ENCODE measurements at regions not wholly inside any gene's neighbourhood (a gene's known extent, or its start where the extent isn't known, plus 50 kb on each side); places are given as distances from the start of the nearest gene placed in this dataset.

DNA sequence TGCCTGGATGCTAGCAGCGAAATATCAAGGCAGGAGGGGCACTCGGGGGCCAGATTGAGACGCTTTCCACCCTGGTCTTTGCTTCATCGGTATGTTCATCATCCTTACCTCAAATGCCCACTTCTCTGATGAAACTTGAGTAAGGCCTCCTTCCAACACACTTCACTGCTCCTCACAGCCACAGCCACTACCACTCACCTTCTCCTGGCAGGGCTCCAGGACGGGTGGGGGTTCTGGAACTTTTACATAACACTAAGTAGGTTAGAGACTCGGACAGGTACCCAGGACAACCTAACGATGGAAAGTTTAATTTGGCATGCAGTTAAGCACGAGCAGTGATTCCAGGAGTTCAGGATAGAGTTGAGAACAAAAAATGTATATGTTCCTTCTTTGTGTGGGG is 73.9 kb upstream of the SPAG17 start:
- no peak overlapping the region for H3K4me3 ChIP-seq (ENCODE audit: low read length)
- no peaks in the 10 kb centered on the region for H3K79me2 ChIP-seq (ENCODE audit: low read length)
- H3K9ac ChIP-seq (ENCODE audit: low read length) = no peak overlapping the region
- no peak overlapping the region for H3K27ac ChIP-seq (ENCODE audit: low read length)
- no peak overlapping the region for H2AFZ ChIP-seq (ENCODE audit: low read length)
- H3K4me1 ChIP-seq (ENCODE audit: low read length) = no peaks in the 10 kb centered on the region
- no peaks in the 10 kb centered on the region for H3K9me2 ChIP-seq (replicated peaks; ENCODE audit: insufficient read depth, low read length)
- H3K36me3 ChIP-seq (ENCODE audit: insufficient read depth, low read length) = no peaks in the 10 kb centered on the region
- no peak overlapping the region for H3K4me2 ChIP-seq (ENCODE audit: low read depth, low read length, poor library complexity, severe bottlenecking)
- no peaks in the 10 kb centered on the region for H3K27me3 ChIP-seq (ENCODE audit: low read length)
- H3K9me3 ChIP-seq (ENCODE audit: low read length) = no peaks in the 10 kb centered on the region
- DNase-seq = no peak
- no peaks in the 10 kb centered on the region for H4K20me1 ChIP-seq (ENCODE audit: insufficient read depth, low read depth, low read length)

DNA sequence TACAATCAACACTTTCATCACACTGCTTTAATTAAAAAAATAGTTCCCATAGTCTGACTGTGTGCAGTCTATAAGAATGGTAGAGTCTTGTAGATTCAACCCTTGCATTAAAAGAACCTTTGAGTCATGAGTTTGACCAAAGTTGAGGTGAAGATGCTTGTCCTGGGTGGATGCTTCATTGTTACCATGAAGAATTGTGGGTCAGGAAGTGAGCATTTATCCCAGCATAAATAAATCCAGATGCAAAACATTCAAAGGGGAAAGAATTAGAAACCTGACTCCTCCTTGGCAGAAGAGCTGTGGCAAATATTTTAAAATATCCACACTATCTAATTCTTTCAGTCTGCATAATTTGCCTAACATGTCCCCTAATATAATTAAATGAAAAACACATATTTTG is 72.9 kb upstream of the SPAG17 start:
- Histone ChIP-seq H3K9me3 (ENCODE audit: low read length) (no peaks in the 10 kb centered on the region), H3K4me3 (ENCODE audit: low read length) (no peak overlapping the region), H3K27me3 (ENCODE audit: low read length) (no peaks in the 10 kb centered on the region), H2AFZ (ENCODE audit: low read length) (no peak overlapping the region), H3K36me3 (ENCODE audit: insufficient read depth, low read length) (no peaks in the 10 kb centered on the region), H3K4me1 (ENCODE audit: low read length) (no peaks in the 10 kb centered on the region), H3K79me2 (ENCODE audit: low read length) (no peaks in the 10 kb centered on the region), H3K4me2 (ENCODE audit: low read depth, low read length, poor library complexity, severe bottlenecking) (no peak overlapping the region), H3K27ac (ENCODE audit: low read length) (no peak overlapping the region), H4K20me1 (ENCODE audit: insufficient read depth, low read depth, low read length) (no peaks in the 10 kb centered on the region), H3K9ac (ENCODE audit: low read length) (no peak overlapping the region), H3K9me2 (replicated peaks; ENCODE audit: insufficient read depth, low read length) (no peaks in the 10 kb centered on the region)
- DNase-seq = no peak

GRCh38 chr1:118254491-118255425 is 69.7 kb upstream of the SPAG17 start:
- Histone ChIP-seq H2AFZ (ENCODE audit: low read length) (no peak overlapping the region), H3K4me1 (ENCODE audit: low read length) (no peaks in the 10 kb centered on the region), H3K36me3 (ENCODE audit: insufficient read depth, low read length) (no peaks in the 10 kb centered on the region), H3K9me3 (ENCODE audit: low read length) (no peaks in the 10 kb centered on the region), H3K27ac (ENCODE audit: low read length) (no peak overlapping the region), H3K4me3 (ENCODE audit: low read length) (no peak overlapping the region), H3K27me3 (ENCODE audit: low read length) (no peaks in the 10 kb centered on the region), H3K9me2 (replicated peaks; ENCODE audit: insufficient read depth, low read length) (no peaks in the 10 kb centered on the region), H3K4me2 (ENCODE audit: low read depth, low read length, poor library complexity, severe bottlenecking) (no peak overlapping the region), H3K79me2 (ENCODE audit: low read length) (no peaks in the 10 kb centered on the region), H4K20me1 (ENCODE audit: insufficient read depth, low read depth, low read length) (no peaks in the 10 kb centered on the region), H3K9ac (ENCODE audit: low read length) (no peak overlapping the region)
- no peak for DNase-seq

GRCh38 chr1:118254001-118254400 is 69.0 kb upstream of the SPAG17 start:
- Histone ChIP-seq H3K4me3 (ENCODE audit: low read length) (no peak overlapping the region), H3K9me3 (ENCODE audit: low read length) (no peaks in the 10 kb centered on the region), H4K20me1 (ENCODE audit: insufficient read depth, low read depth, low read length) (no peaks in the 10 kb centered on the region), H3K4me1 (ENCODE audit: low read length) (no peaks in the 10 kb centered on the region), H3K9me2 (replicated peaks; ENCODE audit: insufficient read depth, low read length) (no peaks in the 10 kb centered on the region), H3K4me2 (ENCODE audit: low read depth, low read length, poor library complexity, severe bottlenecking) (no peak overlapping the region), H3K79me2 (ENCODE audit: low read length) (no peaks in the 10 kb centered on the region), H3K27me3 (ENCODE audit: low read length) (no peaks in the 10 kb centered on the region), H3K36me3 (ENCODE audit: insufficient read depth, low read length) (no peaks in the 10 kb centered on the region), H3K27ac (ENCODE audit: low read length) (no peak overlapping the region), H2AFZ (ENCODE audit: low read length) (no peak overlapping the region), H3K9ac (ENCODE audit: low read length) (no peak overlapping the region)
- DNase-seq = no peak

DNA sequence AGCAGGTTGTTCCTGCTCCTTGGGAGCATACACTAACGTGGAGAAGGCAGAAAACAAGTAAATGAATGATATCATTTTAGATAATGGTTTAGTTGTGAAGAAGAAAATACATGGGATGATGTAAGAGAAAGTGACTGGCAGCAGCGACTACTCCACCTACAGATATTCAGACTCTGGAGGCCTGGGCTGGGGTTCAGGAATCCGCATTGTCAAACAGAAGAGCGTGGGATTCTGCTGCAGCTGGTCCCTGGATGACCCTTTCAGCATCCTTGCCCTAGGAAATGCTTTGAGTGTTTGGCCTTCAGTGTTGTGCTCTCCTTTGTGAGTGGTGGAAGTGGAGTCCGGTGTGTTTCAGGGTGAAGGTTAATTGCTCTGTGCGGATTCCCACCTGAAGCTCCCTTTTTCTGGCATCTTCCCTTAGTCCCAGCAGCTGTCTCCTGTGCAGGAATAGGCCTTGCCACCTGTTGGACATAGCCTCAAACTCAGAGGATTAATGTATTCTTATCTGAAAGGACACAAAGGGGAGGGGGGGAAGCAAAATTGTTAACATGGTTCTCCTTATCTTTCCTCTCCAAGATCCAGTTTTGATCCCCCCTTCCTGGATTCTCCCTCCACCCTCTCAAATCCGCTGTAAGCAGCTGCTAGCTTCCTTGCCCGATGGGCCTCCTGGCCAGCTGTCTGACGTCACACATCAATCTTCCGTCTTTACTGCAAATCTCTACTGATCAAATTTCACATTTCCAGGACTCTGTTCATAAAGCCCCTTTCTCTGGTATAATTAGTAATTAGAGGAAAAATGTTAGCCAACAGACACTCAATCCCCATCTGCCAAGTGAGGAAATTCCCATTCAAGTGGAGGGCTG is 68.3 kb upstream of the SPAG17 start:
- no peaks in the 10 kb centered on the region for H3K36me3 ChIP-seq (ENCODE audit: insufficient read depth, low read length)
- H3K27me3 ChIP-seq (ENCODE audit: low read length) = no peaks in the 10 kb centered on the region
- no peak overlapping the region for H2AFZ ChIP-seq (ENCODE audit: low read length)
- no peaks in the 10 kb centered on the region for H3K4me1 ChIP-seq (ENCODE audit: low read length)
- H4K20me1 ChIP-seq (ENCODE audit: insufficient read depth, low read depth, low read length) = no peaks in the 10 kb centered on the region
- H3K27ac ChIP-seq (ENCODE audit: low read length) = no peak overlapping the region
- no peaks in the 10 kb centered on the region for H3K9me2 ChIP-seq (replicated peaks; ENCODE audit: insufficient read depth, low read length)
- H3K4me3 ChIP-seq (ENCODE audit: low read length) = no peak overlapping the region
- H3K9ac ChIP-seq (ENCODE audit: low read length) = no peak overlapping the region
- H3K4me2 ChIP-seq (ENCODE audit: low read depth, low read length, poor library complexity, severe bottlenecking) = no peak overlapping the region
- no peaks in the 10 kb centered on the region for H3K9me3 ChIP-seq (ENCODE audit: low read length)
- no peak for DNase-seq
- H3K79me2 ChIP-seq (ENCODE audit: low read length) = no peaks in the 10 kb centered on the region

DNA sequence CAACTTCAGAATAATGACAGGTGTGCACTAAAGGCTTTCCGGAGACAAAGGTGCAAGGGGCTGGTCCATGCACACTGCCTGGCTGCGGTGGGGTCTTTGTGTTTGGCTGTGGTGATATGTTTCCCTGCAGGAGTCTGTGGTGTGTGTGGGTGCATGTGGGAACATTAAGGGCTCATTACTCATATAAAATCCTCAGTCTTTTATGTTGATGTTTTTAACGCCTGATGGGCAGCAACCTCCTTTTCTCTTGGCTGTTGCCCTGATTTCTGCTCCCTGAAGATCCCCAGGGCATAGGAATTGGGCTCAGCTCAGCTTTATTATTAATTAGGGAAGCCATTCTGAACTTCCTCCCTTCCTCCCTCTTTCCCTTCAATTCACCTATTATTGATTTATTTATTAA is 67.6 kb upstream of the SPAG17 start:
- H3K27ac ChIP-seq (ENCODE audit: low read length) = no peak overlapping the region
- H3K9me2 ChIP-seq (replicated peaks; ENCODE audit: insufficient read depth, low read length) = no peaks in the 10 kb centered on the region
- no peaks in the 10 kb centered on the region for H3K79me2 ChIP-seq (ENCODE audit: low read length)
- no peaks in the 10 kb centered on the region for H4K20me1 ChIP-seq (ENCODE audit: insufficient read depth, low read depth, low read length)
- no peaks in the 10 kb centered on the region for H3K4me1 ChIP-seq (ENCODE audit: low read length)
- H3K36me3 ChIP-seq (ENCODE audit: insufficient read depth, low read length) = no peaks in the 10 kb centered on the region
- no peak overlapping the region for H3K9ac ChIP-seq (ENCODE audit: low read length)
- H3K4me2 ChIP-seq (ENCODE audit: low read depth, low read length, poor library complexity, severe bottlenecking) = no peak overlapping the region
- H3K9me3 ChIP-seq (ENCODE audit: low read length) = no peaks in the 10 kb centered on the region
- H3K4me3 ChIP-seq (ENCODE audit: low read length) = no peak overlapping the region
- no peak for DNase-seq
- no peak overlapping the region for H2AFZ ChIP-seq (ENCODE audit: low read length)
- no peaks in the 10 kb centered on the region for H3K27me3 ChIP-seq (ENCODE audit: low read length)

DNA sequence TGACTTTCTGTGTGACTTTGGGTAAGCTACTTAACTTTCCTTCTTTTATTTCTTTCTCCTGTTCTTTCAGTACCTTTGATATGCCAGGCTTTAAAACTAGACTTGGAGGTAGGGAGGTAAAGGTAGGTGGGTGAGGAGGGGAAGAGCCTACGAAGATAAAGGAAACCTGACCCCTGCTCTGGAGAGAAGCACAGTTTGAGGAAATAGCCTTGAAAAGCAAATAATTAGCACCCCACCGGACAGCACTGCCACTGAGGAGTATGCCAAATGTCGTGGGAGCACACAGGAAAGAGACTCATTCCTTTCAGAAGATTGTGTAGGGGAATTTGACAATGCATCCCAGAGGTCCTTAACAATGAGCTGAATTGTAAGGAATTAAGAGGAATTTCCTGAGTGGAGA is 65.2 kb upstream of the SPAG17 start:
- Histone ChIP-seq H3K36me3 (ENCODE audit: insufficient read depth, low read length) (no peaks in the 10 kb centered on the region), H3K27me3 (ENCODE audit: low read length) (no peaks in the 10 kb centered on the region), H3K4me1 (ENCODE audit: low read length) (no peaks in the 10 kb centered on the region), H3K9me2 (replicated peaks; ENCODE audit: insufficient read depth, low read length) (no peaks in the 10 kb centered on the region), H2AFZ (ENCODE audit: low read length) (no peak overlapping the region), H3K4me2 (ENCODE audit: low read depth, low read length, poor library complexity, severe bottlenecking) (no peak overlapping the region), H3K9ac (ENCODE audit: low read length) (no peak overlapping the region), H3K4me3 (ENCODE audit: low read length) (no peak overlapping the region), H3K79me2 (ENCODE audit: low read length) (no peaks in the 10 kb centered on the region), H3K9me3 (ENCODE audit: low read length) (no peaks in the 10 kb centered on the region), H4K20me1 (ENCODE audit: insufficient read depth, low read depth, low read length) (no peaks in the 10 kb centered on the region), H3K27ac (ENCODE audit: low read length) (no peak overlapping the region)
- no peak for DNase-seq

- no peaks in the 10 kb centered on the region for H3K9me2 ChIP-seq (replicated peaks; ENCODE audit: insufficient read depth, low read length)
- H4K20me1 ChIP-seq (ENCODE audit: insufficient read depth, low read depth, low read length) = no peaks in the 10 kb centered on the region
- no peaks in the 10 kb centered on the region for H3K4me1 ChIP-seq (ENCODE audit: low read length)
- H3K79me2 ChIP-seq (ENCODE audit: low read length) = no peaks in the 10 kb centered on the region
- no peak for DNase-seq
- H3K27me3 ChIP-seq (ENCODE audit: low read length) = no peaks in the 10 kb centered on the region
- H3K36me3 ChIP-seq (ENCODE audit: insufficient read depth, low read length) = no peaks in the 10 kb centered on the region
- no peak overlapping the region; the same call in 1 of the 2 replicates for H2AFZ ChIP-seq (ENCODE audit: low read length)
- H3K9me3 ChIP-seq (ENCODE audit: low read length) = no peaks in the 10 kb centered on the region
- H3K4me2 ChIP-seq (ENCODE audit: low read depth, low read length, poor library complexity, severe bottlenecking) = no peak overlapping the region
- no peak overlapping the region for H3K4me3 ChIP-seq (ENCODE audit: low read length)
- no peak overlapping the region for H3K9ac ChIP-seq (ENCODE audit: low read length)
- no peak overlapping the region for H3K27ac ChIP-seq (ENCODE audit: low read length)
These were observed 64.6 kb upstream of the SPAG17 start for GRCh38 chr1:118249641-118250040.

Measured in Karpas-422 (cell line).